ENCODE measurements at regions not wholly inside any gene's neighbourhood (a gene's known extent, or its start where the extent isn't known, plus 50 kb on each side); places are given as distances from the start of the nearest gene placed in this dataset.

GRCh38 chr5:63255594-63255993, 677.0 kb downstream of the LRRC70 start:
- Mint-ChIP-seq H3K36me3 (ENCODE audit: unreplicated experiment) (no peaks in the 10 kb centered on the region), H3K27me3 (ENCODE audit: unreplicated experiment) (no peaks in the 10 kb centered on the region), H3K4me1 (ENCODE audit: low read depth, unreplicated experiment) (peaks cover 7% of the 10 kb centered on the region), H3K27ac (ENCODE audit: unreplicated experiment) (no peak overlapping the region), H3K4me3 (ENCODE audit: unreplicated experiment) (no peak overlapping the region), H3K9me3 (ENCODE audit: unreplicated experiment) (peaks cover 2% of the 10 kb centered on the region)
- no peak for DNase-seq
- TF ChIP-seq, protein P1, sequence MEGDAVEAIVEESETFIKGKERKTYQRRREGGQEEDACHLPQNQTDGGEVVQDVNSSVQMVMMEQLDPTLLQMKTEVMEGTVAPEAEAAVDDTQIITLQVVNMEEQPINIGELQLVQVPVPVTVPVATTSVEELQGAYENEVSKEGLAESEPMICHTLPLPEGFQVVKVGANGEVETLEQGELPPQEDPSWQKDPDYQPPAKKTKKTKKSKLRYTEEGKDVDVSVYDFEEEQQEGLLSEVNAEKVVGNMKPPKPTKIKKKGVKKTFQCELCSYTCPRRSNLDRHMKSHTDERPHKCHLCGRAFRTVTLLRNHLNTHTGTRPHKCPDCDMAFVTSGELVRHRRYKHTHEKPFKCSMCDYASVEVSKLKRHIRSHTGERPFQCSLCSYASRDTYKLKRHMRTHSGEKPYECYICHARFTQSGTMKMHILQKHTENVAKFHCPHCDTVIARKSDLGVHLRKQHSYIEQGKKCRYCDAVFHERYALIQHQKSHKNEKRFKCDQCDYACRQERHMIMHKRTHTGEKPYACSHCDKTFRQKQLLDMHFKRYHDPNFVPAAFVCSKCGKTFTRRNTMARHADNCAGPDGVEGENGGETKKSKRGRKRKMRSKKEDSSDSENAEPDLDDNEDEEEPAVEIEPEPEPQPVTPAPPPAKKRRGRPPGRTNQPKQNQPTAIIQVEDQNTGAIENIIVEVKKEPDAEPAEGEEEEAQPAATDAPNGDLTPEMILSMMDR (IDR thresholded peaks at IDR 0.05; ENCODE audit: partially characterized antibody, unreplicated experiment): no peak

GRCh38 chr5:63250939-63251338, 672.3 kb downstream of the LRRC70 start:
- Mint-ChIP-seq H3K36me3 (ENCODE audit: unreplicated experiment) (no peaks in the 10 kb centered on the region), H3K27ac (ENCODE audit: unreplicated experiment) (peak overlapping the region; percentile 94), H3K27me3 (ENCODE audit: unreplicated experiment) (peaks cover 5% of the 10 kb centered on the region), H3K4me3 (ENCODE audit: unreplicated experiment) (no peak overlapping the region), H3K9me3 (ENCODE audit: unreplicated experiment) (peaks cover 9% of the 10 kb centered on the region), H3K4me1 (ENCODE audit: low read depth, unreplicated experiment) (peaks cover 27% of the 10 kb centered on the region)
- no peak for DNase-seq
- TF ChIP-seq, protein P1 (IDR thresholded peaks at IDR 0.05; ENCODE audit: partially characterized antibody, unreplicated experiment): no peak

DNA sequence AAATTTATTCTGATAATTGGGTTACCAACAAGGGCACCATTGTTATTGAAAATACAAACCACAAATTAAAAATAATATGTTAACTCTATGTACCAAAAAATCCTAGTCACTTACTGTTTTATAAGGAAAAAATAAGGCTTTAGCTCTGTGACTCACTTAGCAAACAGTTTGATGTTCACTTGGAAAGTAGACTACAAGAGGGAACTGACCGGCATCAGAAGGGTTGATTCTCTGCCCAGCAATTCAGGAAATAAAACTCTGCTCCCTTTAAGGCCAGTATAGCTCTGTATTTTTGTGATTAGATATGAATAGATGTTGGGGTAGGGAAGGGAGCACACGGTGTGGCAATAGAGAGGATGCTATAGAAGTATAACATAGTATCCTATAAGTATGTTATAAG, 671.3 kb downstream of the LRRC70 start:
- Mint-ChIP-seq H3K27me3 (ENCODE audit: unreplicated experiment) (peaks cover 5% of the 10 kb centered on the region), H3K36me3 (ENCODE audit: unreplicated experiment) (no peaks in the 10 kb centered on the region), H3K27ac (ENCODE audit: unreplicated experiment) (peak overlapping the region; percentile 94), H3K4me3 (ENCODE audit: unreplicated experiment) (no peak overlapping the region), H3K4me1 (ENCODE audit: low read depth, unreplicated experiment) (peaks cover 27% of the 10 kb centered on the region), H3K9me3 (ENCODE audit: unreplicated experiment) (peaks cover 9% of the 10 kb centered on the region)
- TF ChIP-seq, protein P1 (IDR thresholded peaks at IDR 0.05; ENCODE audit: partially characterized antibody, unreplicated experiment): no peak
- DNase-seq: no peak

- Mint-ChIP-seq H3K36me3 (ENCODE audit: unreplicated experiment) (no peaks in the 10 kb centered on the region), H3K4me1 (ENCODE audit: low read depth, unreplicated experiment) (peaks cover 27% of the 10 kb centered on the region), H3K4me3 (ENCODE audit: unreplicated experiment) (no peak overlapping the region), H3K27me3 (ENCODE audit: unreplicated experiment) (peaks cover 5% of the 10 kb centered on the region), H3K27ac (ENCODE audit: unreplicated experiment) (no peak overlapping the region), H3K9me3 (ENCODE audit: unreplicated experiment) (peaks cover 9% of the 10 kb centered on the region)
- TF ChIP-seq, protein P1 (IDR thresholded peaks at IDR 0.05; ENCODE audit: partially characterized antibody, unreplicated experiment): no peak
- no peak for DNase-seq
Observed at GRCh38 chr5:63247651-63248050, 669.0 kb downstream of the LRRC70 start.

DNA sequence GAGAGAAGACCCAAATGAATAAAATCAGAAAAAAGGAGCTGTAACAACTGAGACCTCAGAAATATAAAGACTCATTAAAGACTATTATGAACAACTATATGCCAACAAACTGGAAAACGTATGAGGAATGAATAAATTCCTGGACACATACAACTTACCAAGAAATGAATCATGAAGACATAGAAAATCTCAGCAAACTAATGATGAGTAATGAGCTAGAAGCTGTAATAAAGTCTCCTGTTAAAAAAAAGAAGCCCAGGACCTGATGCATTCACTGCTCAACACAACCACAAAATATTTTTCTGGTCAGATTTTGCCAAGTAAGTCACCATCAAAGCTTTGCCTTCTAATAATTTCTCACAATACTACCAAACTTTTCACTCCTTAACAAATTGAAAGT, 666.7 kb downstream of the LRRC70 start:
- no peak overlapping the region for H3K27ac Mint-ChIP-seq (ENCODE audit: unreplicated experiment)
- peaks cover 16% of the 10 kb centered on the region for H3K4me1 Mint-ChIP-seq (ENCODE audit: low read depth, unreplicated experiment)
- peaks cover 4% of the 10 kb centered on the region for H3K9me3 Mint-ChIP-seq (ENCODE audit: unreplicated experiment)
- DNase-seq: no peak
- H3K4me3 Mint-ChIP-seq (ENCODE audit: unreplicated experiment): no peak overlapping the region
- no peaks in the 10 kb centered on the region for H3K36me3 Mint-ChIP-seq (ENCODE audit: unreplicated experiment)
- H3K27me3 Mint-ChIP-seq (ENCODE audit: unreplicated experiment): peaks cover 3% of the 10 kb centered on the region
- TF ChIP-seq, protein P1 (IDR thresholded peaks at IDR 0.05; ENCODE audit: partially characterized antibody, unreplicated experiment): no peak

All from glutamatergic neuron (in vitro differentiated cells).